Central memory CD4-positive, alpha-beta T cell (primary cell): ENCODE measurements at regions not wholly inside any gene's neighbourhood (a gene's known extent, or its start where the extent isn't known, plus 50 kb on each side); places are given as distances from the start of the nearest gene placed in this dataset.
"Not testable (repeated sequence)": the region's sequence is repeated elsewhere in the genome, so short reads cannot be mapped to it uniquely, and the experiment has no call there.

ENCODE experiments used
- DNase-seq: peaks from one replicate; pipeline ENCODE4 v3.0.0; 2022

DNA sequence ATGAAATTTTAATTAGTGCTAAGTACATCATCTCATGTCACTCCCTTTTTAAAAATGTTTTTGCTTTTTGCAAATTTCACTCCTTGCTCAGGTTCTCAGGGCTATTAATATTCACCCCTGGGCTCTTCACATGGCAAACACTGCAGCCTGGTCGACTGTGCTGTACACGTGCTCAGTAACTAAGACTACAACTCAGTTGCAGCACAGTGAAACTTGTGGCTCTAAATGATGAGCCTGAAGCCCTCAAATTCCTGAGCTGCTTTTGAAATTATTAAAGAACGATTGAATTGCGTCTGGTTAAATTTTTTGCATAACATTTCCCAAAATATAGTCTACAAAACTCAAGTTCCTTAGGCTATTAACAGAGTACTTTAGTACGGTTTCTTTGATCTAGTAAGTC is 159.3 kb upstream of the C2CD4B start:
- DNase-seq, result no peak

DNA sequence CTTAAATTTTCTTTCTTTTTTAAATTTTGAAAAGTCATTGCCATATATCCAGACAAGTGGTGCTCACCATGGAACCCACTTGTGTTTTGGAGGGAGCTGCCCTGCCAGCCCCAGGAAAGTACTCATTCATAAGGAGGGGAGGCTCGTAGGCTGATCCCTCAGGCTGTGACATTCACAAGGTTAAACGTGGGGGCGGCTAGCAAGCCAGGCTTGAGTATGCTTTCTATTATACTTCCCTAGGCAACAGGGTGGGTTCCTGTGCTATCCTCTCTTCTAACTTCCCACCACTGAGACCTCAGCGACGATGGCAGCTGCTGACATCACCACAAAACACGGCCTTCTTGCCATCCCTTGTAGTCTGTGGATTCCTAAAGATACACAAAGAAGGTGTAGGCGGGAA is 160.5 kb upstream of the C2CD4B start:
- DNase-seq, result no peak

GRCh38 chr15:62326460-62327011 is 161.5 kb upstream of the C2CD4B start:
- no peak for DNase-seq

DNA sequence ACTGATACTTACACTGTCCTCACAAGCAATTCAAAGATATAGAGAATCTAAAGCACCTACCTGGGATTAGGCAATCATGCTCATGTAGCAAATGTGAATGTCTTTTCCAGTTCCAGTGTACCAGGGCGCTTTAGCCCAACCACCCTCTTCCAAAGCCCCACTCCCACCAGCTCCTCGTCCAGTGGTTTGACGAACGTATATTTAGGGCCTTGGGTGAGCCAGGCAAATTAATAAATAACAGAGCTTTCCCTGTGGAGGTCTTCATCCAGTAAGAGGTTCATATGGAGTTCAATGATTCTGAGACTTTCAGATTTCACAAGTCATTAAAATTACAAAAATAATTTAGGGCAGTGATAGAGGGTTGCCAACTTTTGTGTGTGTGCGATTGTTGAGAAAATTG is 162.3 kb upstream of the C2CD4B start:
- no peak for DNase-seq

GRCh38 chr15:62332472-62332871 is 167.4 kb upstream of the C2CD4B start:
- not testable (repeated sequence) for DNase-seq

GRCh38 chr15:62334536-62334935 is 169.5 kb upstream of the C2CD4B start:
- DNase-seq, result no peak

DNA sequence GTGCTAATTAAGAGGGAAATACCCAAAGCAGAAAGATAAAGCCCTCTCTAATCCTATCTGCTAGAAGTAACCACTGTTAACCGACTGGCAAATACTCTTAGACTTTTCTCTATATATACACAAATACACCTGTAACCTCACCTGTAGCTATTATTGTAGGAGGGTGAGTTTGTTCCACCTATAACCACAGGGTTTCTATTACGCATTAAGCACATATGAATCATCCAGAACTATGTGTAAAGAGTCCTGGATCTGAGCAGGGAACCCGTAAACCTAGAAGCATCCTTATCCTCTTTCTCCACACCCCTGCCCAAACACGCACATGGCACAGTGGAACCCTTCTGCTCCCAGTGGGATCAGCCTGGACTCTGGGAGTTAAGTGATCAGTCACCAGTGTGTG is 172.8 kb upstream of the C2CD4B start:
- no peak for DNase-seq

- DNase-seq, result no peak
Observed at GRCh38 chr15:62338497-62338896, 173.4 kb upstream of the C2CD4B start.

GRCh38 chr15:62342959-62343358 is 177.9 kb upstream of the C2CD4B start:
- DNase-seq, result no peak

DNA sequence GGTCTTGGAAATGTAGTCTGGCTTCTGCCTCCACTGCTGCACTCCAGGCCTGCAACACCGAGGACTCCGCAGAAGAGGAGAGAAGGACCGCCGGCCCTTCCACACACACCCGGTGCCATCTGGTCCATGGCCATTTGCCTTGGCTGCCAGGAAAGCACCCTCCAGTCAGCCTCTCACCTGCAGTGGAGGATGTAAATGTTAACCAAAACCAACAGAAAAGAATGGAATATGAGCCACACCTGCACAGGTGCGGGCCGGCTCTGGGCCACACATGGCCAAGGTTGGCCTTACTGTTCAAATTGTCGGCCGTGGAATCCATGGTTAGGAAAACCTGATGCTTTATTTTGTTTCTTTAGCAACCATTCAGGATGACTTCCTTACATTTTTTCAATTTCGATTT is 178.3 kb upstream of the C2CD4B start:
- DNase-seq, result no peak

GRCh38 chr15:62344806-62345539 is 179.9 kb upstream of the C2CD4B start:
- peak; percentile 64 for DNase-seq

- DNase-seq, result no peak
Observed at GRCh38 chr15:62346168-62346567, 181.1 kb upstream of the C2CD4B start.

- DNase-seq, result no peak
Observed at GRCh38 chr15:62348118-62348517, 183.0 kb upstream of the C2CD4B start.

GRCh38 chr15:62348623-62349022 is 183.5 kb upstream of the C2CD4B start:
- DNase-seq, result no peak

GRCh38 chr15:62352817-62353216 is 187.7 kb upstream of the C2CD4B start:
- no peak for DNase-seq

DNA sequence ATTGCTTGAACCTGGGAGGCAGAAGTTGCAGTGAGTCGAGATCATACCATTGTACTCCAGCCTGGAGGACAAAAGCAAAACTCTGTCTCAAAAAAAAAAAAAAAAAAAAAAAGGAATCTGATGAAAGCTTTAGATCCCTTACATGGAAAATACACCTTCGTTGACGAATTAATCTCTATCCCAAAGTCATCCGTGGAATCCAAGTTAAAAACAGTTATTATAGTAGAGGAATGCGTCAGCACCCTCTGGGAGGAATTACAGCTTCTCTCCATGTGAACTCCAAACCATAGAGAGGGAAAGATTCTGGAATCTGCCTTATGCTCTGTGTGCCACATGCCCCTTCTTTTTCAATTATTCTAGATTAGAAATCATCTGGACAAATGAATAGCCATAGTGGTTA is 192.3 kb upstream of the C2CD4B start:
- no peak for DNase-seq

DNA sequence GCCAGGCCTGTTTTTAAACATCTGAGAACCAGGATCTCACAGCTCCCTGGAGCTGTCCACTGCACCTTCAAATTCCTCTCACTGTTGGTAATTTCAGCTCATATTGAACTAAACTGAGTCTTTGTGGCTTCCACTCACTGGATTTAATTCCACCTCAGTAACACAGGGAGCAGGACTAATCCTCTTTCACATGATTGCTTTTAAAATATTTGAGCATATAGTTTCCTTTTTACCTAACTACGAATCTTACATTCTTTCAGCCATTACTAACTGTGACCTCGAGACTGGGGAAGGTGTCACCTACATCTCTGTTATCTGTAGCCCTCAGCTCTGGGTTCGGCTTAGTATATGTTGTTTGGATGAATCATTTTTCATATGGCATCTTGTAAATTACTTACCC is 194.3 kb upstream of the C2CD4B start:
- no peak for DNase-seq

GRCh38 chr15:62360332-62361097 is 195.4 kb upstream of the C2CD4B start:
- no peak for DNase-seq

- no peak for DNase-seq
Observed at GRCh38 chr15:62362144-62362543, 197.1 kb upstream of the C2CD4B start.

DNA sequence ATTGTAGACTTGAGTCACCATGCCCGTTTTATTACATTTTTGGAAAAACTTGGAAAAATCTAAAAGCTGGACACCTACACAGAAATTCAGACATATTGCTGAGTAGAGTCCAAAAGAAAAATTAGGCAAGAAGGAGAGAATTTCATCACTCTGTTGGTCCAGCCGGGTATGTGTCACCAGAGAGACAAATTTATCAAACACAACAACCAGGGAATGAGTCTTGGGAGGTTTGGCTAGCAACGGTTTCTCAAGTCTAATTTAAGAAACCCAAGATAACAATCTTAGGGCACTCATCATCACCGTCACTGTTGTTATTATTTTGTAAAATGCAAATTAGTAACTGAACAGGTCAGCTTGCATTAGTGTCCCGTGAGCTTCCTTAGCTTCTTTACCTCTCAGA is 197.5 kb upstream of the C2CD4B start:
- DNase-seq, result no peak

DNA sequence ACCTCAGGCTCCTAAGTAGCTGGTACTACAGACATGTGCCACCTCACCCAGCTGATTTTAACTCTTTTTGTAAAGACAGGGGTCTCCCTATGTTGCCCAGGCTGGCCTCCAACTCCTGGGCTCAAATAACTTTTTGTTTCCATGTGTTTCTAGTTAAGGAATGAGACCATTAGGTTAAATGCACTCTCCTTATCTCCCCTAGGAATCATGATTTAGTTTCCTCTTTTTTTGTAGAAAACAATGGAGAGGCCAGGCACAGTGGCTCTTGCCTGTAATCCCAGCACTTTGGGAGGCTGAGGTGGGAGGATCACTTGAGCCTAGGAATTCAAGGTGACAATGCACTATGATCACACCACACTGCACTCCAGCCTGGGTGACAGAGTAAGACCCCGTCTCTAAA is 198.8 kb upstream of the C2CD4B start:
- DNase-seq, result no peak

DNA sequence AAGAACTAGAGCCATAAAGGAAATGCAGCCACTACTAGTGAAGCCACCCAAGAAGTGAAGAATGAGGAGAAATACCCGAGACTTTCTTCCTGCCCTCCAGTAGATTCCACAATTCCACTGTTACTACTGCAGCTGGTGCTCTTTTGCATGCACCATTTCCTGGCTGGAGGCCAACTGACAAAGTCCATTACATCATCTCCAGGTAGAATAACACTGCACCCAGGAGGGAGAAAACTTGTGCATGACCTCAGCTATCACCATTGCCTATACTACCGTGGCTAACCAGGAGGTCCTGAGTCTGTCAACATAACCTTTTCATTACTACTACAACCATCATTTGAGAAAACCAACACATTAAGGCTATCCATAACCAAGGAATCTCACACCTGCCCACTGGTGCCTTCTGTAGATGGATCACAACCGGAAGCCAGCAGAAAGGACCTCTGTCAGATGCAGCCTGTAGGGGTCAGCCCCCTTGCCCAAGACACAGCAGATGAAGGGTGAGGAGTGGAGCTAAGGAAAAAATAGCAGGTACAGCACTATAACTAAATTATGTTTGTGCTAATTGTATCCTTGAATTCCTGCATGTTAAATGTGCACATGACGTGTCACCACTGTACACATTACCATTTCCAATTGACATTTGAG is 200.8 kb upstream of the C2CD4B start:
- DNase-seq, result no peak

DNA sequence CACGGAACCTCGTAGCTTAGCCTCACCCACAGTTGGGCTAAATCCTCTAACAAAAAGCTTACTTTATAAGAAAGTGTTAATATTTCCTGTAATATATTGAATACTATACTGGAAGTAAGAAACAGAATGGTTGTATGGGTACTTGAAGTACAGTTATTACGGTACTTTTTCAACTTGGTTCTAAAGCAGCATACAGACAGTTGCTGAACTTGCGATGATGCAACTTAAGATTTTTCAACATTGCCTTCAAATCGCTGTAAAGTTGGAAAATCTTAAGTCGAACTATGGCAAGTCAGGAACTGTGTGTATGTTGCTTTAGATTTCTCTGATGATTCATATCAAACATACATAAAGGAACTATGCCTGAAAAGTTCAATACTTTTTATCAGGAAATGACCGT is 204.4 kb upstream of the C2CD4B start:
- no peak for DNase-seq

DNA sequence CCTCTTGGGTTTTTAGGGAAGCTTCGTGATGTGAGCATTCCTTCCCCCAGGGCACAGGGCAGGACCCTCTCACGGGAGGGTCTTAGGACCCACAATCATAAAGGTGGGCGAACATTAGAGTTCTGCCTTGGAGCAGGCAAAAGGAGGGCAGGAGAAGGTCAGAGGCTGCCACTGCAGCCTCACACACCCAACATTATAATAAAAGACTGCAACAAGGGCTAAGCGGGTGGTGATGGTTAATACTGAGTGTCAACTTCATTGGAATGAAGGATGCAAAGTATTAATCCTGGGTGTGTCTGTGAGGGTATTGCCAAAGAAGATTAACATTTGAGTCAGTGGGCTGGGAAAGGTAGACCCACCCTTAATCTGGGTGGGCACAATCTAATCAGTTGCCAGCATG is 206.6 kb upstream of the C2CD4B start:
- not testable (repeated sequence) for DNase-seq
